ELR (cell line): ENCODE measurements at regions not wholly inside any gene's neighbourhood (a gene's known extent, or its start where the extent isn't known, plus 50 kb on each side); places are given as distances from the start of the nearest gene placed in this dataset.
"Not testable (repeated sequence)": the region's sequence is repeated elsewhere in the genome, so short reads cannot be mapped to it uniquely, and the experiment has no call there.

ENCODE experiments used
- DNase-seq: peaks from one replicate; pipeline ENCODE4 v3.0.0-alpha.2; 2015; ENCODE audit warnings: low read depth

DNA sequence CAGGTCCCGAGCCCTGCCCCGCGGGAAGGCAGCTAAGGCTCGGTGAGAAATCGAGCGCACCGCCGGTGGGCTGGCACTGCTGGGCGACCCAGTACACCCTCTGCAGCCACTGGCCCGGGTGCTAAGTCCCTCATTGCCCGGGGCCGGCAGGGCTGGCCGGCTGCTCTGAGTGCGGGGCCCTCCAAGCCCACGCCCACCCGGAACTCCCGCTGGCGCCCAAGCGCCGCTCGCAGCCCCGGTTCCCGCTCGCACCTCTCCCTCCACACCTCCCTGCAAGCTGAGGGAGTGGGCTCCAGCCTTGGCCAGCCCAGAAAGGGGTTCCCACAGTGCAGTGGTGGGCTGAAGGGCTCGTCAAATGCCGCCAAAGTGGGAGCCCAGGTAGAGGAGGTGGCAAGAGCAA is 63.2 kb upstream of the IER3 start:
- DNase-seq: not testable (repeated sequence)

DNA sequence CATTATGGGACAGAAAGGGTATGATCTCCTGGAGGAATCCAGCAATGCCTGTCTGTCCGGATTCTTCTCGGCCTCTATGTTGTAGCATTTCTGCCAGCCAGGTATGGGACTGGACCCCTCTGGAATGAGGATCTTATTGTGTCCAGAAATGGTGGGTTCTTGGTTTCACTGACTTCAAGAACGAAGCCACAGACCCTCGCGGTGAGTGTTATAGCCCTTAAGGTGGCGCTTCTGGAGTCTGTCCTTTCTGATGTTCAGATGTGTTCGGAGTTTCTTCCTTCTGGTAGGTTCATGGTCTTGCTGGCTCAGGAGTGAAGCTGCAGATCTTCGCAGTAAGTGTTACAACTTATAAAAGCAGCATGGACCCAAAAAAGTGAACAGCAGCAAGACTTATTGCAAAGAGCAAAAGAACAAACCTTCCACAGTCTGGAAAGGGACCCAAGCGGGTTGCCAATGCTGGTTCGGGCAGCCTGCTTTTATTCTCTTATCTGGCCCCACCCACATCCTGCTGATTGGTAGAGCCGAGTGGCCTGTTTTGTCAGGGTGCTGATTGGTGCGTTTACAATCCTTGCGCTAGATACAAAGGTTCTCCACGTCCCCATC is 62.3 kb upstream of the IER3 start:
- no peak for DNase-seq

DNA sequence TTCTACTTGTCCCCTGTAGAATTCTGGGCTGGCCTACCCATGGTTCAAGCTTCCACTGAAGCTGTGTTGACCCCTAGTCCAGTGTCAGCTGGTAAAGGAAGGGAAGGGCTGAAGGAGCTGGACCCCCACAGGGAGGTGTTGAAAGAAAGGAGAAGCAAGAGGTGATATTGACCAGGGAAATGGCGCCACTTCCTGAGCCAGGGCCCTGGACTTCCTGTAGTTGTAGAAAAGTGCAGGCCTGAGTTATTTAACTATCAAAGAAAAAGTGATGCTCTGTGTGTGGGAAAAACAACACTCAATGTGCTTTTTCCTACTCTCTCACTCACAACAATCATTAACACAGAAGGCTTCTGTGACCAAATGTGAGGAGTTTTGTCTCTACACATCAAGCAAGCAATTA is 60.0 kb upstream of the IER3 start:
- no peak for DNase-seq

DNA sequence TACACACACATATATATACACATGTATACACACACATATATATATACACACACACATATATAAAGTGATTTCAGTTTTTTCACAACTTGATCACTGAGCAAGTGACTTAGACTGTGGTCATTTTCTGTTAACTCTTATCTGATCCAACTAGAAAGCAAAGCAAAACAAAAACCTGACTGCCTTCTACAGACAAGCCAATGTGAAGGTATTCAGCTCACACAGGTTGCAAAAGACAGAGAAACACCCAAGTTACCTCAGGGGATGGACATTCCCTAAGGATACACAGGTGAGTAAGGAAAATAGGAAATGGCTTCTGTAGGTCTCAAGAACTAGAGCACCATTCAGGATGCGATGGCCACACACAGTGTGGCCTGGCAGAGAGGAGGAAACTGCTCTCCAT is 58.4 kb upstream of the IER3 start:
- no peak for DNase-seq

DNA sequence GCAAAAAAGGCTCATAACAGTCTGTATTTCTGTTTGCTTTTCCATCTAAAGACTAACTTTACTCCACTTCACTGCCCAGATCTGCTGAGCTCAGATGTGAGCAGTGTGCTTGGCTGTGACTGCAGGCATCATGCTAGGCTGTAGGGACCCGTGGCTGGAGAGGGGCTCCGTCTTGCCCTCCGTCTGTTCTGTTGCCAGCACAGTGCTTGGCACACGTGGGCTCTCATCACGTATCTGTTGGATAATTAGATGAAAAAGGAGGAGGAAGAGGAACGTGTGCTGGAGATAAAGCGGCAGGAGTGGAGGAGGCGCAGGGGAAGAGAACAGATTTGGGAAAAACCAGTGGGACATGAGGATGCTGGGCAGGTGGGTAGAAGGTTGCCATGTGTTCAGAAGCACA is 57.6 kb upstream of the IER3 start:
- no peak for DNase-seq

DNA sequence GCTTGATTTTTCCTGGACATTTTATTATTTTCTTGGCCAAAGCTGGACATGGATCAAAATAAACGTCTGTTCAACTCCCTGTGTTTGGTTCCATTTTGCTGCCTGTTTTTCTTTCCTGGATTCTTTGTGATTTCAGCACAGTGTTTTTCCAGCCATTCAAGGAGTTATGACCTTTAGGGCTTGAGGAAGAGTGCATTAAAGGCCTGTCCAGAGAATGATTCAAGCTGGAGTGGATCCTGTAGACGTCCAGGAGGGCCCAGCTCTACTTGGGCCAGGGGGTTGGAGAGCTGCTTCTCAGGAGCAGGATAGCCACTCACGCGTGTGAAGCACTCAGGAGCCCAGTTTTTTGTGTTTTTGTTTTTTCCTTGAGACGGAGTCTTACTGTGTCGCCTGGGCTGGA is 56.5 kb upstream of the IER3 start:
- DNase-seq: no peak

DNA sequence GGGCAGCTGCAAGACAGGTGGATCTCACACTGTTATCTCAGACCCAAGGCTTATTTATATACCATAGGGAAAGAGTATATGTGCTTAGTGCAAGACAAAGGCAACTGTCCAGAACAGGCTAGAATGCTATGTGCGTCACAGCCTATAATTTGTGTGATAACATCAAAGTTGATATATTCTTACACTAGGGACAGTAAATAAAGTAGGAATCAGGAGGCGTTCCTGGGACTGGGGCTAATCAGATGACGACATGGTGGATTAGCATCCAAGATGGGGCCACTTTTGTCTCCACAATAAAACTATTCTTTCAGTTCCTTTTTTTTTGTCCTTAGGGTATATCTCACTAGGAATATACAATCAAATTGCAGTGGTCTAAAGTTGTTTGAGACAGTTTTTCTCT is 54.9 kb upstream of the IER3 start:
- DNase-seq: no peak

DNA sequence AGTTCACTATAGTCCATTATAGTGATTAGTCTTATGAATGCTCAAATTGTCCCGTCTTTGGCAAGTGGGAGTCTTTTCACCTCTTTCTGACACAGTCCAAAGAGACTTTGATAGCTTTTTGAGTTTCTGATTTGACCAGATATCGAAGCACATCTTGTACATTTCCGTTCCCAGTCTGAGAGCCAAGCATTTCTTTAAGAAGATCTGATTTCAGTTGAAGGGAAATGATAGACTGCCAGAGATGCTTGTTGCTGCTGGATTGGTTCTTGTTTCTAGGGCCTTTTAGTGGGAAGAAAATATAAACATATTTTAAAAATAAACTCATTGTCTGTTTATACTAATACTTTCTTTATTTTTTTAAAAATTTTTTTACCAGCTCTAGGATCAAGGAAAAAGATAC is 54.1 kb upstream of the IER3 start:
- DNase-seq: no peak

DNA sequence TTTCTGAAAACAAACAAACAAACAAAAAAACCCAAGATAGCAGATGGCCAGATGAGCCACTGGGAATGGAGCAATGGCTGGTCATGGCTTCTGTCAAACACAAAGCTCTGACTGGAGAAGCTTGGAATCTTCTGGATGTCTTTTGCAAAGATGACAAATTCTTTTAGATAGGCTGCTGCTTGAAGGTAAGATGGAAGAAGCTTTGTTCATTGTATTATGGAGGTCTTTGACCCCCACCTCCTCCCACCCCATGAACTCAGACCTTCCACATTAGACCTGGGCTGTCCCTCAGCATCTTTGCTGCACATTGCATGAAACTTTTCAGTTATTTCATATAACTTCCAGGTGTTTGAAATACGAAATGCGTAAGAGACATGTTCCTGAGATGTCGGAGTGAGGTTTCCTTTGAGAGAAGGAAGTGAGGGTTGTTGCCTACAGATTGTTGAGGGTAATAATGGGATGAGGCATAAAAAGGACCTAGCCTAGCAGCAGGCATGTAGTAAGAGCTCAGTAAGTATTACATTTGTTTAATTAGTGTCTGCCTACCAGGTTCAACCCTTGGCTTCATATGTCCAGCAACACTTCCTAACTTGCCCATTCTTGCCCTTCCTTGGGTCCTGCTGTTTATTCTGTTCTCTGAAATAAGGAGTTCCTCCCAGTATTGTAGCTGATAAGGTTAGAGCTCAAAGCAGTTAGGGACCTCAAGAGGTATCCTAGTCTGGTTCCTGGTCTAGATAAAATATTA is 51.4 kb upstream of the IER3 start:
- DNase-seq: no peak
